Fibroblast of lung (primary cell): ENCODE measurements at regions not wholly inside any gene's neighbourhood (a gene's known extent, or its start where the extent isn't known, plus 50 kb on each side); places are given as distances from the start of the nearest gene placed in this dataset.

Experiments used
- EZH2 ChIP-seq: IDR thresholded peaks from 2 replicates; pipeline ENCODE4 v1.5.1; 2012; ENCODE audit warnings: low read length, control low read depth, mild to moderate bottlenecking; ENCODE audit errors: missing control alignments
- TF ChIP-seq, protein P1 (sequence below), 2 donors: IDR thresholded peaks in 1 of 2; conservative IDR thresholded peaks in 1 of 2; 1 replicate in 1 of 2; 2 replicates in 1 of 2; pipeline ENCODE4 v1.5.1; 2011 to 2012; ENCODE audit warnings: low read length in 2 of 2, control low read depth in 1 of 2, inconsistent platforms in 1 of 2, low read depth in 1 of 2, mild to moderate bottlenecking in 1 of 2

DNA sequence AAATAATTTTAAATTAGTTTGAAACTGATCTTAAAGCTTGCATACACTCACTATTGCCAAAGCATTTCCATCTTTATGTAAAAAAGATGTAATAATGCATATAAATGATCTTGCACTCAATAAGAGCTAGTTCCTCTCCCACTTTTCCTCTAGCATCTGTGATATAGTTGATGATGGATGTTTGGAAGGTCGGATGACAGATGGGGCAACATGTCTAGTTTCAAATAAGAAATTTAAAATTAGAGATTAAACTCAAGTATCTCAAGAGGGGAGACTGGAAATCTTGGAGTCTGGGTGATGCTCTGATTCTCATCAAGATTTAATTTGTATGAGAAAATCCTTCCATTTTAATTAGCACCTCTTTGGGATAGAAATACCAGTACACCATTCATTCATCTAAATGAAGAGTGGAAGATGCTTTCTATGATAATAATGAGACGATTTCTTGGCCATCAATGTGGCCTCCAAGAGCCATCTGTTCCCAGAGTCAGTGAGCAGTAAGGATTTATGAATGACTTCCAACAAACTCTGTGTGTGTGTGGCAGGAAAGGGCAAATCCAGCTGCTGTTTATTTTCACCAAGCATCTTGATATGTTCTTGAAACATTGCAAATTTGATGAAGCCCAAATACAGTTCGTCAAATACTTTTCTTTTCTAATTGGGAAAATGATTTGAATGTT is 616.3 kb upstream of the CDH8 start:
- TF ChIP-seq, protein P1, sequence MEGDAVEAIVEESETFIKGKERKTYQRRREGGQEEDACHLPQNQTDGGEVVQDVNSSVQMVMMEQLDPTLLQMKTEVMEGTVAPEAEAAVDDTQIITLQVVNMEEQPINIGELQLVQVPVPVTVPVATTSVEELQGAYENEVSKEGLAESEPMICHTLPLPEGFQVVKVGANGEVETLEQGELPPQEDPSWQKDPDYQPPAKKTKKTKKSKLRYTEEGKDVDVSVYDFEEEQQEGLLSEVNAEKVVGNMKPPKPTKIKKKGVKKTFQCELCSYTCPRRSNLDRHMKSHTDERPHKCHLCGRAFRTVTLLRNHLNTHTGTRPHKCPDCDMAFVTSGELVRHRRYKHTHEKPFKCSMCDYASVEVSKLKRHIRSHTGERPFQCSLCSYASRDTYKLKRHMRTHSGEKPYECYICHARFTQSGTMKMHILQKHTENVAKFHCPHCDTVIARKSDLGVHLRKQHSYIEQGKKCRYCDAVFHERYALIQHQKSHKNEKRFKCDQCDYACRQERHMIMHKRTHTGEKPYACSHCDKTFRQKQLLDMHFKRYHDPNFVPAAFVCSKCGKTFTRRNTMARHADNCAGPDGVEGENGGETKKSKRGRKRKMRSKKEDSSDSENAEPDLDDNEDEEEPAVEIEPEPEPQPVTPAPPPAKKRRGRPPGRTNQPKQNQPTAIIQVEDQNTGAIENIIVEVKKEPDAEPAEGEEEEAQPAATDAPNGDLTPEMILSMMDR (conservative IDR thresholded peaks at IDR 0.05 in 1 of 2, IDR thresholded peaks at IDR 0.05 in 1 of 2; ENCODE audit: low read depth in 1 of 2, low read length in 2 of 2) = no peak
- no peak for TF ChIP-seq EZH2
